H9 (cell line): ENCODE measurements at regions not wholly inside any gene's neighbourhood (a gene's known extent, or its start where the extent isn't known, plus 50 kb on each side); places are given as distances from the start of the nearest gene placed in this dataset.

ENCODE experiments used
- DNase-seq: peaks from one replicate; pipeline ENCODE4 v3.0.0-alpha.2; 2017
- H2AFZ ChIP-seq: one replicate; pipeline ENCODE4 v1.6.1; 2013; ENCODE audit warnings: mild to moderate bottlenecking, low read length, control low read depth, moderate library complexity
- H2AK5ac ChIP-seq: 2 replicates; pipeline ENCODE4 v1.6.1; 2013; ENCODE audit warnings: low read length, control low read depth, mixed read lengths; ENCODE audit not compliant: insufficient read length
- H2BK120ac ChIP-seq: one replicate; pipeline ENCODE4 v1.6.1; 2013; ENCODE audit warnings: low read depth, mild to moderate bottlenecking, low read length, control low read depth, inconsistent platforms; ENCODE audit not compliant: poor library complexity, severe bottlenecking
- H2BK12ac ChIP-seq: 2 replicates; pipeline ENCODE4 v1.6.1; 2013; ENCODE audit warnings: low read length, control low read depth, mixed read lengths, low read depth; ENCODE audit not compliant: insufficient read length
- H2BK15ac ChIP-seq: 2 replicates; pipeline ENCODE4 v1.6.1; 2013; ENCODE audit warnings: low read depth, low read length, control low read depth
- H2BK20ac ChIP-seq: one replicate; pipeline ENCODE4 v1.6.1; 2013; ENCODE audit warnings: low read depth, mild to moderate bottlenecking, low read length, control low read depth, inconsistent platforms; ENCODE audit not compliant: poor library complexity, severe bottlenecking
- H2BK5ac ChIP-seq: 2 replicates; pipeline ENCODE4 v1.6.1; 2013; ENCODE audit warnings: low read length, control low read depth, mixed read lengths; ENCODE audit not compliant: insufficient read length
- H3K14ac ChIP-seq: 2 replicates; pipeline ENCODE4 v1.6.1; 2013; ENCODE audit warnings: low read length, control low read depth; ENCODE audit not compliant: insufficient read depth
- H3K18ac ChIP-seq: 2 replicates; pipeline ENCODE4 v1.6.1; 2013; ENCODE audit warnings: low read depth, mild to moderate bottlenecking, mixed read lengths, low read length, control low read depth; ENCODE audit not compliant: insufficient read length
- H3K23ac ChIP-seq: 2 replicates; pipeline ENCODE4 v1.6.1; 2013; ENCODE audit warnings: low read length, control low read depth, mixed read lengths, low read depth; ENCODE audit not compliant: insufficient read length
- H3K23me2 ChIP-seq: 2 replicates; pipeline ENCODE4 v1.6.1; 2013; ENCODE audit warnings: low read depth, mild to moderate bottlenecking, mixed read lengths, low read length, control low read depth; ENCODE audit not compliant: insufficient read length, poor library complexity, severe bottlenecking
- H3K27ac ChIP-seq: 2 replicates; pipeline ENCODE4 v1.5.1; 2013; ENCODE audit warnings: low read length, control low read depth, mixed read lengths, low read depth; ENCODE audit not compliant: insufficient read length
- H3K27me3 ChIP-seq: 2 replicates; pipeline ENCODE4 v1.6.1; 2013; ENCODE audit warnings: low read length, control low read depth, inconsistent platforms; ENCODE audit not compliant: insufficient read depth
- H3K4ac ChIP-seq: 2 replicates; pipeline ENCODE4 v1.6.1; 2013; ENCODE audit warnings: low read depth, mild to moderate bottlenecking, control low read depth, inconsistent platforms, low read length, moderate library complexity
- H3K4me1 ChIP-seq: 2 replicates; pipeline ENCODE4 v1.6.1; 2013; ENCODE audit warnings: low read length, control low read depth, inconsistent platforms; ENCODE audit not compliant: insufficient read depth
- H3K4me2 ChIP-seq: 2 replicates; pipeline ENCODE4 v1.6.1; 2013; ENCODE audit warnings: low read length, control low read depth, mixed read lengths; ENCODE audit not compliant: insufficient read length, insufficient read depth
- H3K56ac ChIP-seq: 2 replicates; pipeline ENCODE4 v1.6.1; 2013; ENCODE audit warnings: low read depth, mild to moderate bottlenecking, mixed read lengths, low read length, control low read depth; ENCODE audit not compliant: insufficient read length
- H3K79me1 ChIP-seq: 2 replicates; pipeline ENCODE4 v1.6.1; 2013; ENCODE audit warnings: low read depth, mild to moderate bottlenecking, moderate library complexity, low read length, control low read depth, inconsistent platforms; ENCODE audit not compliant: insufficient read depth, poor library complexity, severe bottlenecking
- H3K79me2 ChIP-seq: 2 replicates; pipeline ENCODE4 v1.6.1; 2013; ENCODE audit warnings: low read length, control low read depth, inconsistent platforms; ENCODE audit not compliant: insufficient read depth
- H3K9ac ChIP-seq: 2 replicates; pipeline ENCODE4 v1.6.1; 2013; ENCODE audit warnings: low read length, control low read depth, mixed read lengths; ENCODE audit not compliant: insufficient read length; ENCODE audit errors: extremely low read depth
- H3K9me3 ChIP-seq: one replicate; pipeline ENCODE4 v1.6.1; 2013; ENCODE audit warnings: low read depth, low read length, inconsistent platforms; ENCODE audit not compliant: control insufficient read depth
- H3T11ph ChIP-seq: one replicate; pipeline ENCODE4 v1.6.1; 2013; ENCODE audit warnings: mild to moderate bottlenecking, low read length, control low read depth, inconsistent platforms
- H4K20me1 ChIP-seq: one replicate; pipeline ENCODE4 v1.6.1; 2013; ENCODE audit not compliant: control insufficient read depth, insufficient read length, insufficient read depth
- H4K5ac ChIP-seq: 2 replicates; pipeline ENCODE4 v1.6.1; 2013; ENCODE audit warnings: low read depth, mild to moderate bottlenecking, mixed read lengths, low read length, control low read depth; ENCODE audit not compliant: insufficient read length
- H4K8ac ChIP-seq: replicated peaks from 2 replicates; pipeline ENCODE4 v1.6.1; 2013; ENCODE audit warnings: low read length, control low read depth, mixed read lengths, low read depth; ENCODE audit not compliant: insufficient read length
- H4K91ac ChIP-seq: 2 replicates; pipeline ENCODE4 v1.6.1; 2013; ENCODE audit warnings: low read depth, mild to moderate bottlenecking, moderate library complexity, mixed read lengths, low read length, control low read depth; ENCODE audit not compliant: insufficient read length
- H3K27ac Mint-ChIP-seq, 3 experiments: 2 replicates in 2 of 3; 3 replicates in 1 of 3; pipeline ENCODE4 v1.8.0; 2020 to 2021; ENCODE audit warnings: mixed read lengths in 3 of 3, mild to moderate bottlenecking in 1 of 3, moderate library complexity in 1 of 3
- H3K27me3 Mint-ChIP-seq: 2 replicates; pipeline ENCODE4 v1.8.0; 2021; ENCODE audit warnings: low read depth, mild to moderate bottlenecking, moderate library complexity, mixed read lengths
- H3K36me3 Mint-ChIP-seq, 3 experiments: 2 replicates in 2 of 3; 3 replicates in 1 of 3; pipeline ENCODE4 v1.8.0; 2020 to 2021; ENCODE audit warnings: low read depth in 3 of 3, mixed read lengths in 3 of 3; ENCODE audit not compliant: insufficient read depth in 1 of 3
- H3K4me1 Mint-ChIP-seq, 2 experiments: 2 replicates each; pipeline ENCODE4 v1.8.0; 2020; ENCODE audit warnings: mixed read lengths in 2 of 2
- H3K4me3 Mint-ChIP-seq, 2 experiments: 2 replicates in 1 of 2; 3 replicates in 1 of 2; pipeline ENCODE4 v1.8.0; 2020 to 2021; ENCODE audit warnings: mild to moderate bottlenecking in 2 of 2, mixed read lengths in 2 of 2, moderate library complexity in 1 of 2
- H3K9me3 Mint-ChIP-seq, 2 experiments: 2 replicates in 1 of 2; 3 replicates in 1 of 2; pipeline ENCODE4 v1.8.0; 2020; ENCODE audit warnings: mild to moderate bottlenecking in 2 of 2, mixed read lengths in 2 of 2, moderate library complexity in 1 of 2
- CTCF ChIP-seq: fragments of 200-600 bp; sonication (generic); conservative IDR thresholded peaks from 3 replicates; pipeline ENCODE4 v1.8.0; 2021; ENCODE audit warnings: antibody characterized with exemption, mild to moderate bottlenecking
- WGBS: extraction: QIAGEN DNeasy Blood & Tissue Kit; methylation state at CpG from one replicate; pipeline ENCODE4 v1.1.7; 2013; ENCODE audit warnings: missing lambda C conversion rate, low lambda C conversion rate, mixed read lengths; ENCODE audit not compliant: insufficient read length; ENCODE audit errors: extremely low coverage; 5-methylcytosine and 5-hydroxymethylcytosine counted together

- Histone ChIP-seq H2BK5ac (no peak overlapping the region), H3K79me2 (no peaks in the 10 kb centered on the region), H3K23ac (no peak overlapping the region), H3T11ph (no peak overlapping the region), H4K20me1 (no peaks in the 10 kb centered on the region), H3K4me1 (no peaks in the 10 kb centered on the region), H3K27me3 (no peaks in the 10 kb centered on the region), H3K56ac (no peak overlapping the region), H3K23me2 (no peaks in the 10 kb centered on the region), H3K27ac (no peak overlapping the region), H2BK15ac (no peak overlapping the region), H2BK12ac (no peak overlapping the region), H4K8ac (no peak overlapping the region), H3K18ac (no peak overlapping the region), H3K79me1 (no peaks in the 10 kb centered on the region), H2BK20ac (no peak overlapping the region), H3K9ac (no peak overlapping the region), H4K91ac (no peak overlapping the region), H4K5ac (no peak overlapping the region), H2BK120ac (no peak overlapping the region), H3K14ac (no peak overlapping the region), H2AFZ (no peak overlapping the region), H3K4ac (no peak overlapping the region), H3K9me3 (peaks cover 13% of the 10 kb centered on the region), H2AK5ac (no peak overlapping the region), H3K4me2 (no peak overlapping the region)
- Mint-ChIP-seq H3K9me3 (peaks cover 0 to 14% of the 10 kb centered on the region in 2 experiments; a peak in 3 of 5 replicates), H3K27me3 (peaks cover 9% of the 10 kb centered on the region), H3K4me1 (no peaks in the 10 kb centered on the region), H3K27ac (no peak overlapping the region), H3K4me3 (no peak overlapping the region), H3K36me3 (no peaks in the 10 kb centered on the region)
- no peak for DNase-seq
- no CpG with 5 or more reads among the region's 3 CpGs for WGBS
- no peak for TF ChIP-seq CTCF
Measured at GRCh38 chr9:1332156-1332555, 282.0 kb downstream of the DMRT2 start.
